ENCODE measurements at regions not wholly inside any gene's neighbourhood (a gene's known extent, or its start where the extent isn't known, plus 50 kb on each side); places are given as distances from the start of the nearest gene placed in this dataset.

DNA sequence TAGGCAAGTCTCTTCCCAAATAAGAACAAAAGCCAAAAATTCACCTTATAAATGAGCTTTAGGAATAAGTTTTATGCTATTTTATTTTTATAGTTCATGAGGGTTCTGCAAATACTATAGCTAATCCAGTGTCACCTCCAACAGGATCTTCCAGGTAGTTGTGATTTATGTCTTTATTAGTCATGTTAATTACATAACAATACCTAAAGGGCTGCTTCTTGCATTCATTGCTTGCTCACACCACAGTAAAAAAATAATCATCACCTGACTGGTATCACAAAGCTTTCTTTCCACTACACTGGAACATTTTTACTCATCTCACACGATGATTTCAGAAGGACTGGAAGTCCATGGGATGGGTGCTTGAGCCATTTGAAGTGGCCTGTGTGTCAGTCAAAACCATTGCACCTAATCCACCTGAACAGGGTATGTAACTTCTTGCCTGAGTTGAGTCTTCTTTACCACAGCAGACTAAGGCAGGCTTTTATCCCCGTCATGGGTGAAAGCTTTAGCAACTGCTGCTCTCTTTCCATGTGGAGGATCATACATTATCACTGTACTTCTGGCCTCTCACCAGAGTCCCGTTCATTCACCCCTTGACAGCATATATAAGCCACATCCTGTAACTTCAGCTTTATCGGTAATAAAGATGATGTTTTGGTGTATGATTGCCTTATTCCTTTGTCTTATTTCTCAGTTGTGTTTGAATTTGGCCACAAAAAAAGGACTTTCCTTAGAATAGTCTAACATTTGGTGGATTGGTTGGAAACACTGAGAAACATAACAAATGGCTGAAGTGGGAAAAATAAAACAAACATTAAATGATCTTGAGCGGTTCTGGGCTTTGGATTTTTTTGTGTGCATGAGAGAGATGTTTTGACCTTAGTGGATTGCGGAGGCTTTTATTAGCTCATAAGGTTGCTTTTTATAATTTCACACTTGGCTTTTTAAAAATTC, 382.6 kb upstream of the THBS1 start:
- no peaks in the 10 kb centered on the region for H3K9me3 ChIP-seq
- no peak for DNase-seq
- H3K4me3 ChIP-seq: no peak overlapping the region
- H3K36me3 ChIP-seq: no peaks in the 10 kb centered on the region
- no peak for ATAC-seq
- H3K27me3 ChIP-seq: no peaks in the 10 kb centered on the region
- intact Hi-C loops (cut with DNase I): no loop called here
- H3K4me1 ChIP-seq: peaks cover 0 to 16% (median 3%) of the 10 kb centered on the region in 9 donors
- H3K27ac ChIP-seq: no peak overlapping the region
- WGBS, 2 donors: 86 to 93% methylated on average over 6 of the region's 6 CpGs
- TF ChIP-seq, protein P1, sequence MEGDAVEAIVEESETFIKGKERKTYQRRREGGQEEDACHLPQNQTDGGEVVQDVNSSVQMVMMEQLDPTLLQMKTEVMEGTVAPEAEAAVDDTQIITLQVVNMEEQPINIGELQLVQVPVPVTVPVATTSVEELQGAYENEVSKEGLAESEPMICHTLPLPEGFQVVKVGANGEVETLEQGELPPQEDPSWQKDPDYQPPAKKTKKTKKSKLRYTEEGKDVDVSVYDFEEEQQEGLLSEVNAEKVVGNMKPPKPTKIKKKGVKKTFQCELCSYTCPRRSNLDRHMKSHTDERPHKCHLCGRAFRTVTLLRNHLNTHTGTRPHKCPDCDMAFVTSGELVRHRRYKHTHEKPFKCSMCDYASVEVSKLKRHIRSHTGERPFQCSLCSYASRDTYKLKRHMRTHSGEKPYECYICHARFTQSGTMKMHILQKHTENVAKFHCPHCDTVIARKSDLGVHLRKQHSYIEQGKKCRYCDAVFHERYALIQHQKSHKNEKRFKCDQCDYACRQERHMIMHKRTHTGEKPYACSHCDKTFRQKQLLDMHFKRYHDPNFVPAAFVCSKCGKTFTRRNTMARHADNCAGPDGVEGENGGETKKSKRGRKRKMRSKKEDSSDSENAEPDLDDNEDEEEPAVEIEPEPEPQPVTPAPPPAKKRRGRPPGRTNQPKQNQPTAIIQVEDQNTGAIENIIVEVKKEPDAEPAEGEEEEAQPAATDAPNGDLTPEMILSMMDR (IDR thresholded peaks at IDR 0.05): no peak

DNA sequence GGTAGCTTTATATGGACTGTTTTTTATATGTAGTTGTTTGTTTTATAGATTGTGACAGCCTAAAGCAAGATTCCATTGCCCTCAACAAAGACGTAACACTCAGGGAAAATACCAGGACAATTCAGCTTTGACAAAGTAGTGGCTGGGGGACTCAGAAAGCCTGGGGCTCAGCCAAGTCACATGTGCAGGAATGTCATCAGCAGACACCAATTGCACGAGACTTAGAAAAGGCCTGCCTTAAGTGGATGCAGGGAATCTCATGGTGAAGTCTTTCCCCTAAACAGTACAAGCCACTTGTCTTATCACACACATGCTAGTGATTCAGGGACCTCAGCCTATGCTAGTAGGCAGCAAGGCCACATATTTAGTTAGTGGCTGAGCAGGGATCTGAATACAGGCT, 381.8 kb upstream of the THBS1 start:
- intact Hi-C loops (cut with DNase I): no loop called here
- Histone ChIP-seq H3K27me3 (no peaks in the 10 kb centered on the region), H3K4me3 (no peak overlapping the region), H3K9me3 (no peaks in the 10 kb centered on the region), H3K27ac (peak overlapping the region in 2 of 10 donors; percentile 32 to 55), H3K36me3 (no peaks in the 10 kb centered on the region), H3K4me1 (peaks cover 0 to 14% (median 3%) of the 10 kb centered on the region in 9 donors)
- DNase-seq (peak; percentile 11 to 21), ATAC-seq (peak in 6 of 8 donors; percentile 56 to 96 (median 79))
- WGBS, 2 donors: 25 to 57% methylated on average over 2 of the region's 2 CpGs
- TF ChIP-seq, protein P1 (IDR thresholded peaks at IDR 0.05): no peak

DNA sequence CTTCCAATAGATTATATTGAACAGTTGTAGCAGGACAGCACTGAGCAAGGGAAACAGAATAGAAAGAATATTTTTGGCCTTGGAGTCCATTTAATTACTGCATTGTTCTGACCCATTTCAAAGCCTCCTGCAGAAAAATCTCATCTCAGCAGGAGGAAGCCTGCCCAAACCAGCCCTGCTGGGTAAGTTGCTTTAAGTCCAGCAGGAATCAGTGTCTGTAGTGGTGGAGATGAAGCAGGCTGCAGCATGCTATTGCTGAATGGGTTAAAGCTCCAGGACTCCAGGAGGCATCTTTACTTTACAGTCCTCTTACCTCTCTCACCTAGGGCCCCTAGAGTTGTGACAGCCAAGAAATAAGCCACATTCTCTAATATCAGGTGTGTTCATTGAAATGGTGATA, 380.3 kb upstream of the THBS1 start:
- TF ChIP-seq, protein P1 (IDR thresholded peaks at IDR 0.05): no peak
- intact Hi-C loops (cut with DNase I): no loop called here
- peaks cover 0 to 9% (median 3%) of the 10 kb centered on the region in 9 donors for H3K4me1 ChIP-seq

DNA sequence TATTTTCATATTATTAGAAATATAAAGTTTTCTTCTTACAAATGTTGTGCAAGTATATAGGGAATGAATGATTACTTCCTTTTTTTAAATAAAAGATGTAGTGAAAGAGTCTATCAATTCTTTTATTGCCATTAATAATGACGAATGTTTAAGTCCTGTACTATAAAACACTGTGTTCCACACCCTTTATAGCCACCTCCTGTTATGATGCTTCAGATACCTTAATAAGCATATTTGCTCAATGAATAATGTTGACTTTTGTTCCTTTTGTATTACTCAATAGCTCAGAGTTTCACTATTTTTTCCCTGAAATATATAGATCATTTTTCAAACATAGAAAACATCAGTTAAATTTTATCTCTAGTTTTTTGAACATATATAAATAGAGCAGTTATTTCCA, 378.2 kb upstream of the THBS1 start:
- TF ChIP-seq, protein P1 (IDR thresholded peaks at IDR 0.05): no peak
- no peaks in the 10 kb centered on the region for H3K36me3 ChIP-seq
- H3K27me3 ChIP-seq: no peaks in the 10 kb centered on the region
- ATAC-seq (no peak), DNase-seq (no peak)
- 88 to 98% methylated on average over 1 of the region's 1 CpG for whole genome bisulfite sequencing, 2 donors
- H3K4me3 ChIP-seq: no peak overlapping the region
- peaks cover 0 to 9% (median 0%) of the 10 kb centered on the region in 9 donors for H3K4me1 ChIP-seq
- no peak overlapping the region for H3K27ac ChIP-seq
- peaks cover 0 to 13% (median 0%) of the 10 kb centered on the region in 11 donors for H3K9me3 ChIP-seq
- intact Hi-C loops (cut with DNase I): no loop called here

More for the DNA sequence above, 380.3 kb upstream of the THBS1 start:
- H3K9me3 ChIP-seq: no peaks in the 10 kb centered on the region
- no peak overlapping the region for H3K4me3 ChIP-seq
- H3K36me3 ChIP-seq: no peaks in the 10 kb centered on the region
- ATAC-seq (no peak), DNase-seq (no peak)
- H3K27ac ChIP-seq: no peak overlapping the region
- H3K27me3 ChIP-seq: no peaks in the 10 kb centered on the region

All from heart right ventricle (tissue), 16 donors.